ES-I3 (cell line): ENCODE measurements at regions not wholly inside any gene's neighbourhood (a gene's known extent, or its start where the extent isn't known, plus 50 kb on each side); places are given as distances from the start of the nearest gene placed in this dataset.

Experiments used
- H3K36me3 ChIP-seq: 2 replicates; pipeline ENCODE4 v1.6.1; 2013; ENCODE audit warnings: mild to moderate bottlenecking, low read length, control low read depth, moderate library complexity; ENCODE audit not compliant: insufficient read depth
- H3K4me1 ChIP-seq: 2 replicates; pipeline ENCODE4 v1.6.1; 2013; ENCODE audit warnings: mild to moderate bottlenecking, control low read depth, low read length; ENCODE audit not compliant: insufficient read depth
- H3K9ac ChIP-seq: 2 replicates; pipeline ENCODE4 v1.6.1; 2013; ENCODE audit warnings: low read depth, mild to moderate bottlenecking, low read length, moderate library complexity
- H3K9me3 ChIP-seq: 2 replicates; pipeline ENCODE4 v1.6.1; 2013; ENCODE audit warnings: mild to moderate bottlenecking, low read length, moderate library complexity; ENCODE audit not compliant: control insufficient read depth, insufficient read depth

- Histone ChIP-seq H3K9ac (no peak overlapping the region), H3K36me3 (no peaks in the 10 kb centered on the region), H3K4me1 (no peaks in the 10 kb centered on the region), H3K9me3 (no peaks in the 10 kb centered on the region)
Observed at GRCh38 chr18:30556112-30556511, 486.4 kb downstream of the DSC3 start.

- Histone ChIP-seq H3K9me3 (no peaks in the 10 kb centered on the region), H3K9ac (no peak overlapping the region), H3K4me1 (no peaks in the 10 kb centered on the region), H3K36me3 (no peaks in the 10 kb centered on the region)
Observed at GRCh38 chr18:30545393-30545792, 497.1 kb downstream of the DSC3 start.

- Histone ChIP-seq H3K4me1 (no peaks in the 10 kb centered on the region), H3K36me3 (no peaks in the 10 kb centered on the region), H3K9ac (no peak overlapping the region), H3K9me3 (no peaks in the 10 kb centered on the region)
Observed at GRCh38 chr18:30544141-30544540, 498.4 kb downstream of the DSC3 start.

- no peak overlapping the region for H3K9ac ChIP-seq
- no peaks in the 10 kb centered on the region for H3K4me1 ChIP-seq
- H3K9me3 ChIP-seq: no peaks in the 10 kb centered on the region; the same call in 1 of the 2 replicates
- H3K36me3 ChIP-seq: no peaks in the 10 kb centered on the region
Observed at GRCh38 chr18:30533716-30534115, 508.8 kb downstream of the DSC3 start.

DNA sequence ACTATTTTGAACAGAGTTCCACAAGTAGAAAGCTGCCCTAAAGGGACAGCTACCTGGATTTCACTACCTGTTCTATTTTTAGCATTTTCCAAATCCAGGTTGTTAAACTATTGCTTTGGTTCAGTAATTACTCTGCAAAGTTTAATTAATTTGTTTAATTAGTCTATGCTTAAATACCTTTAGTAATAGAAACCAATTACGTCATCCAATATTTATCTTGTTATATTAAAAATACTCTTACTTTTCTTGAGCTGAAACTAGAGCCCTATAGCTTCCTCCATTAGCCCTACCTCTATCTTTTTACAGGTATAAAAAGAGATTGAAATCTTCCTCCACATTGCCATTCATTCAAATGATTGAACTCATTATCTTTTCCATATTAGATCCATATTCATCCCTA, 514.6 kb downstream of the DSC3 start:
- 0 out of 2 replicates have a peak, but pooled peaks cover 2% of the 10 kb centered on the region for H3K4me1 ChIP-seq
- no peak overlapping the region for H3K9ac ChIP-seq
- H3K36me3 ChIP-seq: no peaks in the 10 kb centered on the region
- no peaks in the 10 kb centered on the region; the same call in 1 of the 2 replicates for H3K9me3 ChIP-seq

GRCh38 chr18:30527226-30527625, 515.3 kb downstream of the DSC3 start:
- Histone ChIP-seq H3K36me3 (no peaks in the 10 kb centered on the region), H3K4me1 (0 out of 2 replicates have a peak, but pooled peaks cover 5% of the 10 kb centered on the region), H3K9me3 (no peaks in the 10 kb centered on the region; the same call in 1 of the 2 replicates), H3K9ac (no peak overlapping the region)

GRCh38 chr18:30522288-30522929, 520.1 kb downstream of the DSC3 start:
- H3K36me3 ChIP-seq: no peaks in the 10 kb centered on the region
- no peaks in the 10 kb centered on the region for H3K9me3 ChIP-seq
- peaks cover 17% of the 10 kb centered on the region; the same call in 1 of the 2 replicates for H3K4me1 ChIP-seq
- H3K9ac ChIP-seq: no peak overlapping the region

GRCh38 chr18:30514059-30514458, 528.5 kb downstream of the DSC3 start:
- no peaks in the 10 kb centered on the region for H3K4me1 ChIP-seq
- no peak overlapping the region for H3K9ac ChIP-seq
- no peaks in the 10 kb centered on the region for H3K36me3 ChIP-seq
- no peaks in the 10 kb centered on the region for H3K9me3 ChIP-seq

GRCh38 chr18:30512872-30513271, 529.7 kb downstream of the DSC3 start:
- Histone ChIP-seq H3K9me3 (no peaks in the 10 kb centered on the region), H3K36me3 (no peaks in the 10 kb centered on the region), H3K9ac (no peak overlapping the region), H3K4me1 (no peaks in the 10 kb centered on the region)

- Histone ChIP-seq H3K9me3 (no peaks in the 10 kb centered on the region), H3K36me3 (no peaks in the 10 kb centered on the region), H3K4me1 (no peaks in the 10 kb centered on the region), H3K9ac (no peak overlapping the region)
Observed at GRCh38 chr18:30510882-30511281, 531.7 kb downstream of the DSC3 start.

- Histone ChIP-seq H3K9me3 (no peaks in the 10 kb centered on the region), H3K9ac (no peak overlapping the region), H3K36me3 (no peaks in the 10 kb centered on the region), H3K4me1 (no peaks in the 10 kb centered on the region)
Observed at GRCh38 chr18:30501594-30501993, 540.9 kb downstream of the DSC3 start.

GRCh38 chr18:30500240-30500945, 542.1 kb downstream of the DSC3 start:
- no peaks in the 10 kb centered on the region for H3K36me3 ChIP-seq
- no peak overlapping the region for H3K9ac ChIP-seq
- no peaks in the 10 kb centered on the region for H3K9me3 ChIP-seq
- no peaks in the 10 kb centered on the region for H3K4me1 ChIP-seq

- H3K4me1 ChIP-seq: no peaks in the 10 kb centered on the region
- no peaks in the 10 kb centered on the region for H3K36me3 ChIP-seq
- no peak overlapping the region for H3K9ac ChIP-seq
- H3K9me3 ChIP-seq: no peaks in the 10 kb centered on the region
Observed at GRCh38 chr18:30499721-30500120, 542.8 kb downstream of the DSC3 start.

DNA sequence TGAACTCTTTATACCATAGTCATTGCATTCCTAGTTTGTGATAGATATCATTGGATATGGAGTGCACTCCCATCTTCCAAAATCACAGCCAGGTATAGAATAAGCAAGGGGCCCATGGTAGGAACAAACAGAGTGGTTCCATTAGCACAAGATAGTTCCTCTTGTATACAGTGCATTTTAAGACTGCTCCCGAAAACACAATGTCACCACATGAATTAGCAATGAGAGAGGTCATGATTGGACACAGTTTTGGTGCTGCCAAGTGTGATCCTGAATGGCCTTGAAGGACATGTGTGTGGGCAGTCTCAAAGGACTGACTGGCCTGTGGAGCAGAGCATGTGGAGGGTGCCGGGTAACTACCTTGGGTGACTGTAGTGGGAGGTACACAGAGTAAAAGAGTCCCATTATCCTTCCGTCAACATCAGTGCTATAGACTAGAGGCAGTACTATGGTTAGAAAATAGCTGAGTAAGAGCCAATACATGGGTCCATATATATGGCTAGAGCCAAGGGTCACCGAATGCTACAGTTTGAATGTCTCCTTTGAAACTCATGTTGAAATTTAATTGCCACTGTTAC, 549.9 kb downstream of the DSC3 start:
- no peaks in the 10 kb centered on the region for H3K9me3 ChIP-seq
- H3K9ac ChIP-seq: no peak overlapping the region
- H3K36me3 ChIP-seq: no peaks in the 10 kb centered on the region
- no peaks in the 10 kb centered on the region for H3K4me1 ChIP-seq
